Right renal pelvis (tissue), 4 donors: ENCODE measurements at regions not wholly inside any gene's neighbourhood (a gene's known extent, or its start where the extent isn't known, plus 50 kb on each side); places are given as distances from the start of the nearest gene placed in this dataset.
"Not testable (repeated sequence)": the region's sequence is repeated elsewhere in the genome, so short reads cannot be mapped to it uniquely, and the experiment has no call there.

Experiments used
- DNase-seq, 4 donors: peaks; one replicate each; pipeline ENCODE4 v3.0.0-alpha.2; 2013; ENCODE audit warnings: low read depth in 4 of 4, low spot score in 3 of 4, missing footprints in 1 of 4

DNA sequence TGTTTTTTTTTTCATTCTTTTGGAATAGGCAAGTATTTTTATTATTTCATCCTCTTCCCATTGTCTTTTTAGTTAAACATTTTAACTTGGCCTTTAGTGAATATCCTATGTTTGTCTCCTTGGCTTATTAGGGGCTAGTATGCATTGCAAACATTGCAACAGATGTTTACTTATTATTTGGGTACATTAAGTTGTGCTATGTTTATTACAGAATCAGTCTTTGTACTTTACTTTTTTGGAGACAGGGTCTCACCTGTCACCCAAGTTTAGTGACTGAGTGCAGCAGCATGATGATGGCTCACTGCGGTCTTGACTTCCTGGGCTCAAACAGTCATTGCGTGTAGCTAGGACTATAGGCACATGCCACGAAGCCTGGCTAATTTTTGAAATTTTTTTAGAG, 51.1 kb upstream of the NUDT6 start:
- no peak for DNase-seq

DNA sequence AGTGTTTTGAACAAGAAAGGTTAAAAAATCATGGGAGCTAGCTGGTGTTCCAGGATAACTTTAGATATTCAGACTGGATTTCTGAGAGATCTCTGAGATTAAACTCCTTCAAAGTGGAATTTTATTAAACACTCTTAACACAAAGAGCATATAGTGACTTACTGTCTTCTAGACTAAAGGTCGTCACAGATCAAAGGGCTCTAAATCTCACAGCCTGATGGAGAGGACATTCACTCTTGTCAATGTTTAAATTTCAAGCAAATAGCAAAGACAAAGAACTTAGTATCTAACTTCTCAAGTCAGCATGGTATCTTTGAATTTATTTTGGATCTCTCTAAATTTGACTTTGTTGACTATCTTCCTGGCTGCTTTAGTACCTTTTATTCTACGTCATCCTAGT, 53.7 kb upstream of the NUDT6 start:
- no peak for DNase-seq

DNA sequence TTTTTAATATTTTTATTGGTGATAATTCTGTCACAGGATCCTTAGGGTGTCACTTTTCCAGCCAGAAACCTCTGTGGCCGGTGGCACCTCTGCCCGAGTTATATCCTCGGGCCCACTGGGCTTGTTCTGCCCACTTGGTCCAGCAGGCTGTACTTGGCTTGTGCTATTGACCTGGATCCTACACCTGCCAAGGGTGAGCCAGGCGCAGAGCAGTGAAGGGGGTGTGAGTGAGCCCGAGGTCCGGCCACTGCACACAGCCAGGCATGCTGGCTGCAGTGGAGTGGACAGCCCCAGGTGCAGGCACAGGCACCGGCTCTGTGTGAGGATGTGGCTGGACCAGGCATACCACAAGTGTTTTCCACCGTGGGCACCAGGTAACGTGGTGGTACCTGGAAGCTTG, 54.7 kb upstream of the NUDT6 start:
- no peak for DNase-seq

DNA sequence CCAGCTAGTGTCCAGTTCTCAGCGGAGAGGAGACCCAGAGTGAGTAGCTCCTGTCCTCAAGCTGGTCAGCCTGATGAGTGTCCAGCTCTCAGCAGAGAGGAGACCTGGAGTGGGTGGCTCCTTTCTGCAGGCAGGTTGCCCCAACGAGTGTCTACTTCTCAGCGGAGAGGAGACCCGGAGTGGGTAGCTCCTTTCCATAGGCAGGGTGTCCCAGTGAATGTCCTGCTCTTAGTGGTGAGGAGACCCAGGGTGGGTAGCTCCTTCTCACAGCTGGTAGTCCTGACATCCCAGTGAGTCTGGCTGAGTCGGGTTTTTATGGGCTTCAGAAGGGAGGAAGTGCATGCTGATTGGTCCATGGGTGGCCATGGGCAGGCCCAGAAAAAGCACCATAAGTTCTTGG, 55.7 kb upstream of the NUDT6 start:
- no peak for DNase-seq

DNA sequence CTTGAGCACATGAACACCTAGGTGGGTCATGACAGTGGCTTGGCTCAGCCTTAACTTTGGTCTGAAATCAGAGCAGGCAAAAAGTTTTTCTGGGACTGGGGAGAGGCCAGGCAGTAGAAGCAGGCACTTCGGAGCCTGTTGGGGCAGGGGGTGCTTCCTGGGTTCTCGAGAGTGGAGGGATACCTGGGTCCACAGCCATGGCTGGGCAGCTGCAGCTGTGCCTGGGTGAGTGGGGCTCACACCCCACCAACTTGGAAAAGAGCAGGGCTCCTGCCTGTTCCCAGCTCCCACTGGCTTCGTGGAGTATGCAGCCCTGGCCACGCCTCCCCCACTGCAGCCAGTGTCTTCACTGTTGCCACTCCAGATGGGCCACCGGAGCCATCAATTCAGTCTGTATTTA, 56.4 kb upstream of the NUDT6 start:
- DNase-seq: no peak

DNA sequence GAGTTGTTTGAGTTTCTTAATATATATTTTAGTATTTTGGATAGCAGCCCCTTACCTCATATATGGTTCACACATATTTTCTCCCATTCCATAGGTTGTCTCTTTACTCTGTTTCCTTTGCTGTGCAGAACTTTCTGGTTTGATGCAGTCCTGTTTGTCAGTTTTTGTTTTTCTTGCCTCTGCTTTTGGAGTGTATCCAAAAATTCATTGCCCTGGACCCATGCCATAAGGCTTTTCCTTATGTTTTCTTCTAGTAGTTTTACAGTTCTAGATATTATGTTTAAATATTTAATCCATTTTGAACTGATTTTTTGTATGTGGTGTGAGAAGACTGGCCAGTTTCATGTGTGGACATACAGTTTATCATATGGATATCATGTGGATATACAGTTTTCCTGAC, 58.5 kb upstream of the NUDT6 start:
- DNase-seq: no peak

DNA sequence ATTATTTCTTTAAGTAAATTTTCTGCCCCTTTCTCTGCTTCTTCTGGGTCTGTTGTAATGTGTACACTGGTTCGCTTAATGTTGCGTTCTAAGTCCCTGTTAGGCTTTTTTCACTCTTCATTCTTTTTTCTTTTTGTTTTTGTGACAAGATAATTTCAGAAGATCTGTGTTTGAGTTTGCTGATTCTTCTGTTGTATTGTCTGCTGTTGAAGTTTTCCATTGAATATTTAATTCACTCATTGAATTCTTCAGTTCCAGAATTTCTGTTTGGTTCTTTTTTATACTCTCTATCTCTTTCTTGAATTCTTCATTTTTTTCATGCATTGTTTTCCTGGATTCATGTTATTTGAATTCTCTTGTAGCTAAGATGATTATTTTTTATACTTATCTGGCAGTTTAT, 66.3 kb upstream of the NUDT6 start:
- DNase-seq: no peak

DNA sequence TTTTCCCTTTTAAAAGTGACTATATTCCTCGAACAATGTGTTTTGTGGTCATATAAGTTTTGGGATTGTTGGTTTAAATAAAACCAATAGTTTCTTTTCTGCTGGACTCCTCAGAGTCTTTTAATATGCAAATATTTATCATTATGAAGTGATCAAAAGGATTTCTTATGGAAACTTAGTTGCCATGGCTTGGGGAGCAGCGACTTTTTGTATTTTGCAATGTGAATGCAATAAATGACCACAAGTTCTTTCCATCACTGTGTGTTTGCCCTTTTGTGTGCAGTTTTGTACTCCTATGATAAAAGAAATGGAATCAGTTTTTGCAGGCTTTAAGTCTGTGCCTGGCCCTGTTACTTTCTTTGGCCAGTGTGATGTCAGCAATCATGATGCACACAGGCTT, 68.5 kb upstream of the NUDT6 start:
- DNase-seq: no peak

DNA sequence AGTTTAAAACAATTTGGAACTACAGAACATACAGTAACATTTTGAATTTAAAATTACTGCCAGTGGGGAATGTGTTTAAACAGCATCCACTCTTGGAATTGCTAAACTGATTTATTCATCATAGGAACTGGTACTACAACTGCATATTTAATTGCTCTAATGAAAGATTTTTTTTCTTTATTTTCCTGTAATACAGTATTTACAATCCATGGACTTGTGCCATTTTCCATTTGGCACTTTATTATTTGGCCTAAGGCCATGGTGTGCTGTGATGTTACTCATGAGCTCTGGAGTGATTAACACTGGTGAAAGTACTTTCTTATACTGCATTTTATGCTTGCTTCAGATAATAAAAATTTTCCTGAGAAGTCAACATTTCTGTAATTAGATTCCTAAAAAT, 69.7 kb upstream of the NUDT6 start:
- DNase-seq: no peak

DNA sequence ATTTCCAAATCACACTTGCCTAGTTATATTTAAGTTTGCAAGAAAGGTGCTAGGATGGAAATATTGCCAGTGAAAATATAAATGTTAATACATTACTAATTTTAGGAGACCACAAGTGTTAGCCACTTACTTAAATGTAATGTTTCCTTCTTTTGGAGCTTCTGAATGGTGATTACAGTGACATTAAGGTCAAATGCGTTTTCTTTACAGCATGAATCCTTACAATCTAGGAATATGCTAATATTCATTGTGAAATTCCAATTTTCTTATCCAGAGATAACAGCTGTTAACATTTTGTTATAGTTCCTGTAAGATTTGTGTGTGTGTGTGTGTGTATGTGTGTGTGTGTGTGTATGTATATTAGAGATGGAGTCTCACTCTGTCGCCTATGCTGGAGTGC, 70.2 kb upstream of the NUDT6 start:
- no peak for DNase-seq

DNA sequence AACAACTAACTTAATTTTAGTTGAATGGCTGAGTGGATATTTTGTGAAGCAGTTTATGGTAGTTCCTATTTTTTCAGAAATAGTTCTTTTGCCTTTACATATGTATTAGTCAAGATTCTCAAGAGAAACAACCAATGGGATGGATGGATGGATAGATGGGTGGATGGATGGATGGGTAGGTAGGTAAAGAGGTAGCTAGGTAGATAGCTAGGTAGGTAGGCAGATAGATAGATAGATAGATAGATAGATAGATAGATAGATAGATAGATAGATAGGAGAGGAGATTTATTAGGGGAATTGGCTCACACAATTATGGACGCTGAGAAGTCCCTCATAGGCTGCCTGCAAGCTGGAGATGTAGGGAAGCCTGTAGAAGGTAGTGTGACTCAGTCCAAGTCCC, 74.0 kb upstream of the NUDT6 start:
- DNase-seq: no peak

DNA sequence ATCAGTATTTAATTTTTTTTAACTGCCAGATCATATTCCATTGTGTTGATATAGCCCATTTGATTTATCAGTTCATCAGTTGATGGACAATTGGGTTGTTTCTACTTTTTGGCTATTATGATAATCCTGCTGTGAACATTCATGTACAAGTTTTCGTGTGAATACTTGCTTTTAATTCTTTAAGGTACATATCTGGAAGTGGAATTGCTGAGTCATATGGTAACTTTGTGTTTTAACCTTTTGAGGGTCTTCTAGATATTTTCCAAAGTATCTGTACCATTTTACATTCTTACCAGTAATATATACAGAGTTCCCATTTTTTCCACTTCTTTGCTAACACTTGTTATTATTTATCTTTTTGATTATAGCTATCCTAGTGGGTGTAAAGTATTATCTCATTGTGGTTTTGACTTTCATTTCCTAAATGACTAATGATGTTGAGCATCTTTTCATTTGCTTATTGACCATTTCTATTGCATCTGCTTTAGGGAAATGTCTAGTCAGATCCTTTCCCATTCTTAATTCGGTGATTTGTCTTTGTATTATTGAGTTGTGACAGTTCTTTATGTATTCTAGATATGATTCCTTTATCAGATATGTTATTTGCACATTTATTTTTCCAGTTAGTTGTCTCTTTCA, 75.2 kb upstream of the NUDT6 start:
- no peak for DNase-seq

DNA sequence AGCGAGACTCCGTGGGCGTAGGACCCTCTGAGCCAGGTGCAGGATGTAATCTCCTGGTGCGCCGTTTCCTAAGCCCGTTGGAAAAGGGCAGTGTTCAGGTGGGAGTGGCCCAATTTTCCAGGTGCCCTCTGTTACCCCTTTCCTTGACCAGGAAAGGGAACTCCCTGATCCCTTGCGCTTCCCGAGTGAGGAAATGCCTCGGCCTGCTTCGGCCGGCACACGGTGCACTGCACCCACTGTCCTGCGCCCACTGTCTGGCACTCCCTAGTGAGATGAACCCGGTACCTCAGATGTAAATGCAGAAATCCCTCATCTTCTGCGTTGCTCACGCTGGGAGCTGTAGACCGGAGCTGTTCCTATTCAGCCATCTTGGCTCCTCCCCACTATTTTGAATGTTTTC, 81.7 kb upstream of the NUDT6 start:
- DNase-seq: not testable (repeated sequence)

DNA sequence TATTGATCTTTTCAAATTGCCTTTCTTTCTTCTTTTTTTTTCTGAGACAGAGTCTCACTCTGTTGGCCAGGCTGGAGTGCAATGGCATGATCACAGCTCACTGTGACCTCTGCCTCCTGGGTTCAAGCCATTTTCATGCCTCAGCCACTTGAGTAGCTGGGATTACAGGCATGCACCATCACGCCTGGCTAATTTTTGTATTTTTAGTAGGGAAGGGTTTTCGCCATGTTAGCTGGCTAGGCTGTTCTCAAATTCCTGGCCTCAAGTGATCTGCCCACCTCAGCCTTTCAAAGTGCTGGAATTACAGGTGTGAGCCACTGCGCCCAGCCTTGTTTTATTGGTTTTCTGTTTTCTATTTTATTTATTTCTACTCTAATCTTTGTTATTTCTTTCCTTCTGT, 82.7 kb upstream of the NUDT6 start:
- DNase-seq: not testable (repeated sequence)

DNA sequence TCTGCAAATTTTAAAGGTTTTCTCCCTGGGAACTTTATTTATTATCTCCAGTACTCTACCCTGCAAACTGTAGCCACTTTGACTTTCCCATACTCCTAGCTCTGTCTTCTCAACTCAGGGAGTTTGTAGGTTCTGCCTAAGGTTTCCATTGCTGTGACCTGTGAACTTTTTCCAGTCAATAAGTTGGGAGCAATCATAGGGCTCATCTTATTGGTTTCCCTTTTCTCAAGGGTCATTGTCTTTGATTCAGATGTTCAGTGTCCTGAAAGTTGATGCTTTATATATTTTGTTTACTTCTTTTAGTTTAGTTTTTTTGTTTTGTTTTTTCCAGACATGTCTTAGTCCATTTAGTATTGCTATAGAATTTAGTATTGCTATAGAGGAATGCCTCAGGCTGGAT, 85.3 kb upstream of the NUDT6 start:
- DNase-seq: no peak

DNA sequence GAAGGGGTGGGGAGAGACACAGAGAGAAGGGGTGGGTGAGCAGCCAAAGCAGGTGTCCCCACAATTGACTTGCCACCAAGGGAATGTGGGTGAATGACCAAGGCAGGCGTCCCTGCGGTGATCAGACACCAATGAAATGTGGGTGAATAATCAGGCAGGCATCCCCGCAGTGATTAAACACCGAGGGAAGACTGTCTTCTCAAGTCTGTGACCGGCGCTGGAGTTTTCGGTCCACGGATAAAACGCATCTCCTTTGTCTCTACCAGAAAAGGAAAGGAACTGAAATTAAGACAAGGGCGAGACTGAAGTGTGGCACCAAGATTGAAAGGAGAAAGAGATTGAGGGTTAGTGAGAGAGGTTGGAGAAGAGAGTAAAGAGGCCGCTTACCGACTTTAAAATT, 90.0 kb upstream of the NUDT6 start:
- not testable (repeated sequence) for DNase-seq

DNA sequence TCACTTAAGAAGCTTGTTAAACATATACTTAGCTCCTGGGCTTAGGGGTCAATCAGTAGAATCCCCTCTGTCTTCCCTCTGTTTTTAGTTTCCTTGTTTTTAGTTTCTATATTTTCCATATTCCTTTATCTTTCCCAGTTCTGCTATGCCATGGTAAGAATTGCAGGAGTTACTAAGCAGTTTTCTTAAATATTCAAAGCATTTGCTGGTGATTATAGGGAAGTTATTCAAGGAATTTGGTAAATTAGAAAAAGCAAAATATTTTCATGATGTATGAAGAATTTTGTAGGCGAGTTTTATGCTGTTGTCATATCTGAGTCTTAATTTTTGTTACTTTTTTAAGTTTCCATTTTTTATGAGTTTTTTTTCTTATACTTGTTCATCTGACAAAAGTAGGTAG, 91.6 kb upstream of the NUDT6 start:
- no peak for DNase-seq

DNA sequence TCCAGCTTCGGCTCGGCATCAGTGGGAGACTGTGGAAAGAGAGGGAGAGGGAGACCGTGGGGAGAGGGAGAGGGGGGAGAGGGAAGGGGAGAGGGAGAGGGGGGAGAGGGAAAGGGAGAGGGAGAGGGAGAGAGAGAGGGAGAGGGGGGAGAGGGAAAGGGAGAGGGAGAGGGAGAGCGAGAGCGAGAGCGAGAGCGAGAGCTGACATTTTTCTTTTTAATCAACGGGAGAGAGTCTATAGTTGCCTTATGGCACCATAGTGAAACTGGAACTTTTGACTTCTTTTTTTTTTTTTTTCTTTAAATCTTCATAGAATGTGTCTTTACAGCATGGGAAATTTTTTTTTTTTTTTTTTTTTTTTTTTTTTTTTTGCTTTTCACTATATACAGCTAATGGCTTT, 94.7 kb upstream of the NUDT6 start:
- no peak for DNase-seq

DNA sequence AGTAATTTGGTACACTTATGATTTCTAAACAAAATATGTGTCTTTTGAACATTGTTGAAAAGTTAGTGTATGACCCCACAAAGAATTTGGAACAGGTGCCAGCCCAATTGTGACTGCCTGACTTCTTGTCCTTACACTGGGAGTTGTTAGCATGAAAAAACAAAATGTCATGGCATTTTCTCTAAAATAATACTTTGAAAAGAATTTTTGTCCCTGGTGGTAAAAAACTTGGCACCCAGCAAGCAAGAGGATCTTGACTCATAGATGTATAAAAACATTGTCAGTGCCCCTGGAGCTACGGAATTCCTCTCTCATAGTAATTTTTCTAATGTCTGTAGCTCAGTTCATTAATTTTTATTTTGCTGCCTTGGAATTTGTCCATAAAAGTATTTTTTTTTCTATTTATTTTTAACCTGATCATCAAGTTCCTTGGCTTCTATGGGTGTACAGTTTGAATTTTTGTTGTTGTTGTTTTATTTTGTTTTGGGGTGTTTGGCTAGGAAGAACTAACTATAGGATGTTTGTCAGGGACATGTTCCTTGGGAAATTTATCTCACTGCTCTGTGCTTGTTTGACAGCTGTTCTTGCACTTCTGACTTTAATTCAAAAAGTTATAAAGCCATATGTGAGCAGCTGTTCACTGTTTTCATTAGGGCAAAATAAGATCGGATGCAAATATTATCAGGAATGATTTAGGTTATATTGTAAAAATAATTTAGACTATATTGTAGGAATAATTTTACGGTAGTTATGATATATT, 95.4 kb upstream of the NUDT6 start:
- DNase-seq: peak in 1 of 4 donors; percentile 22

DNA sequence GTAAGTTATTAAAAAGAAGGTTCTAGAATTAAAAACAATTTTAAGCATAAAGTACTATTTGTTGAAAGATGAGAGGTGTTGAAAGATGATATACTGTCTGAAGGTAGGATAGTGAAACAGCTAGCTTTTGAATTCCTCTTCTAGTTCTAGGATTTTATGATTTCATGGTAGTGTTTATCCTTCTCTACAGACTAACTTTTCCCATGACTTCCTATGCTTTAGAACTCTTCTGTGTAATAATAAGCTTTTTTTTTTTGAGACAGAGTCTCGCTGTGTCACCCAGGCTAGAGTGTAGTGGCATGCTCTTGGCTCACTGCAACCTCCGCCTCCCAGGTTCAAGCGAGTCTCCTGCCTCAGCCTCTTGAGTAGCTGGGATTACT, 96.0 kb upstream of the NUDT6 start:
- DNase-seq: no peak

DNA sequence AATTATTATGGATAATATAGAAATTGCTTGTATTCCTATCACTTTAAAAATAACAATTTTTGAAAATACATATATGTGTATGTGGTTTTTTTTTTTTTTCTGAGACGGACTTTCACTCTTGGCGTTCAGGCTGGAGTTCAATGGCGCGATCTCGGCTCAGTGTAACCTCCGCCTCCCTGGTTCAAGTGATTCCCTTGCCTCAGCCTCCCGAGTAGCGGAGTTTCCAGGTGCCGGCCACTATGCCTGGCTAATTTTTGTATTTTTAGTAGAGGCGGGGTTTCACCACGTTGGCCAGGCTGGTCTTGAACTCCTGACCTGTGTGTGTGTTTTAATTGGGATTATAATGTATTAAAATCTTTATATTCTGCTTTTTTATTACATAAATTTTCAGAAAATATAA, 97.9 kb upstream of the NUDT6 start:
- no peak for DNase-seq

DNA sequence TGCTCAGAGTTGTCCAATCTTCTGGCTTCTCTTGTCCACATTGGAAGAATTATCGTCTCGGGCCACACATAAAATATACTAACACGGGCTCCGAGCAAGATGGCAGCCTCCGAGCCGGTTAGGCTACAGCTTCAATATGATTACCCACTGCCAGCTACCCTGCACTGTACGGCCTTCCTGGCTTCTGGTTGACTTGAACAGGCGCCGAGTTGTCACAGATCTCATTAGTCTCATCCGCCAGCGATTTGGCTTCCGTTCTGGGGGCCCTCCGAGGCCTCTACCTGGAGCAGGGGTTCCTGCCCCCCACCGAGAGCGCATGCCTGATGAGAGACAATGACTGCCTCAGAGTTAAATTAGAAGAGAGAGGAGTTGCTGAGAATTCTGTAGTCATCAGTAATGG, 101.2 kb upstream of the NUDT6 start:
- no peak for DNase-seq

DNA sequence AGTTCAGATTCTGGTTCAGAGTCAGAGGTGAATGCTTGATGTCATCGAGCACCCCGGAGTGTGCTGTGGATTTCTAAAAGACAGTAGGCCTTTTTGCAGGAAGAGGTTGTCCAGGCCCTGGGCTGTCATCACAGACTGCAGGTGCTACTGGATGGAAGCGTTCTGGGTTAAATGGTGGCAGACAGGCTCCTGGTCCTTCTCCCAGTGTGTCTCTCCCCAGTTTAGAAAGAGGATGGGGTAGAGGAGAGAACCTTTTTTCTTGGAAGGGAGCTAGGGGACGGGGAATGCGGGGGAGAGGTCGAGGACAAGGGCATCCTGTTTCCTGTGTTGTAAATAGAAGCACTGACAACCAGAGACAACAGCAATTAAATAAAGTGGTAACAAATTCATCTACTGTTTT, 102.3 kb upstream of the NUDT6 start:
- DNase-seq: no peak
